GM12875 (cell line): ENCODE measurements at regions not wholly inside any gene's neighbourhood (a gene's known extent, or its start where the extent isn't known, plus 50 kb on each side); places are given as distances from the start of the nearest gene placed in this dataset.

Source experiments
- H3K4me3 ChIP-seq: one replicate; pipeline ENCODE4 v1.5.1; 2011; ENCODE audit warnings: low read depth, low read length, control low read depth
- CTCF ChIP-seq: IDR thresholded peaks from 2 replicates; pipeline ENCODE4 v1.5.1; 2011; ENCODE audit warnings: low read depth, mild to moderate bottlenecking, control low read depth, inconsistent platforms, low read length, moderate library complexity, borderline replicate concordance; ENCODE audit not compliant: insufficient read depth

DNA sequence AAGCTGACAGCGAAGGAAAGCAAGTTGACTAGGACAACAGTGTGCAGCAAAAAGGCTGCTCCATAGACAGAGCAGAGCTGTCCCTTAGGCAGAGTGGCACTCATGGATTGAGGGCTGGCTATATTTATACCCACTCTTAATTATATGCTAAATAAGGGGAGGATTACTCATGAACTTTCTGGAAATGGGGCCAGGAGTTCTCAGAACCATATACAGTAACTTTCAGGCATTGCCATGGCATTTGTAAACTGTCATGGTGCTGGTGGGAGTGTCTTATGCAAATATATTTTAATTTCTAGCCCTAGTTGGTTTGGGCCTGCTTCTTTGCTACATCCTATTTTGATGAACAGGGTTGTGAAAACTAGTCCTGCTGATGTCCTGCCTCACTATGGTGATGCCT is 279.5 kb upstream of the MGAT5 start:
- no peak for TF ChIP-seq CTCF
- H3K4me3 ChIP-seq = no peak overlapping the region

- no peak for TF ChIP-seq CTCF
- H3K4me3 ChIP-seq = no peak overlapping the region
Measured at GRCh38 chr2:133975135-133975534, 278.7 kb upstream of the MGAT5 start.

DNA sequence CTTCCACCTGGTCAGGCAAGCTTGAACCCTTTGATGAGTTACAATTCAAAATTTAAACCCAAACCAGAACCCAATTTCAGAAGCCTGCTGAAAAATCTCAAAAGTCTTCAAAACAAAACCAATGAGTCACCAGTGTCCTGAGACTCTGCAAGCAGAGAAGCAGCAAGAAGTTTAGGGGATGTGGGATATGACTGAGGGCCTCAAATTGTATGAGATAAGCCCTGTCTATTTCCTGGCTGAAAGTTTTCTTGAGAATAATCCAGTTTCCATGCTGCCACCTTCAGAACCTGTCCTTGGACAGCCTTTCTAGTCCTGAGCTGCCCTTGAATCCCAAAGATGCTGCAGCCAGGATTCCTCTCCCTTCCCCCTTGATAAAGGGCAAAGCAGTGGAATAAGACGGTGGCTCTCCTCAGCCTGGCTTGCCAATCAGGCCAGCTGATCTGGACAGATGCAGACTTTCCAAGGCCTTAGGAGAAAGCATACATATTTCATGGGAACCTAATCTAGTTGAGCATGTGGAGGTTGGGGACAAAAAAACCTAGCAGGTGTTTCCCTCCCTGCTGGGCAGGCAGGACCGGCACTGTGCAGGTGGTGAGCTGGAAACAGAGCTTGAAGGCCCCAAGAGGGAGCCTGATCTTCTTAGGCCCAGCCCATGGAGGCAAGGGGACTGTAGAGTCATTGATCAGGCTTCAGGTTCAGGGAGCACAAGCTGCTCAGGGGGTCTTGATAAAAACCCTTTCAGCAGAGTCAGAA is 278.0 kb upstream of the MGAT5 start:
- no peak overlapping the region for H3K4me3 ChIP-seq
- TF ChIP-seq CTCF = no peak

- H3K4me3 ChIP-seq = no peak overlapping the region
- no peak for TF ChIP-seq CTCF
Measured at GRCh38 chr2:133976659-133977058, 277.2 kb upstream of the MGAT5 start.

- no peak overlapping the region for H3K4me3 ChIP-seq
- no peak for TF ChIP-seq CTCF
Measured at GRCh38 chr2:133977405-133977804, 276.5 kb upstream of the MGAT5 start.

DNA sequence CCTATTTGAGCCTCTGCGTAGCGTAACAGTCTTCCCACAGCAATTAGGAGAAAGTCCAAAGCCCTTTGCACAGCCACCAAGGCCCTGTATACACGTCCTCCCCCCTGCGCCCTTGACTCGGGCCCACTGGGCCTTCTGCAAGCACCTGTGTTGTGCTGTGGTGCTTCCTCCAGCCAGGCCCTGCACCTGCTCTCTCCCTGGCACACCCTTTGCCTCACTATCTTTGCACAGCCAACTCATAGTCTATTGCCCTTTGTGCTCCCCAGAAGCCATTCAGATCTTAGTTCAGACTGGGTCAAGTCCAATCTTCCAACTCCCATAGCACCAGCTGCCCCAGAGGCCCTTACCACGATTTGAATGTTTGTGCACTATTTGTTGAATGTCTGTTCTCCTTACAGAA is 271.6 kb upstream of the MGAT5 start:
- no peak overlapping the region for H3K4me3 ChIP-seq
- no peak for TF ChIP-seq CTCF

DNA sequence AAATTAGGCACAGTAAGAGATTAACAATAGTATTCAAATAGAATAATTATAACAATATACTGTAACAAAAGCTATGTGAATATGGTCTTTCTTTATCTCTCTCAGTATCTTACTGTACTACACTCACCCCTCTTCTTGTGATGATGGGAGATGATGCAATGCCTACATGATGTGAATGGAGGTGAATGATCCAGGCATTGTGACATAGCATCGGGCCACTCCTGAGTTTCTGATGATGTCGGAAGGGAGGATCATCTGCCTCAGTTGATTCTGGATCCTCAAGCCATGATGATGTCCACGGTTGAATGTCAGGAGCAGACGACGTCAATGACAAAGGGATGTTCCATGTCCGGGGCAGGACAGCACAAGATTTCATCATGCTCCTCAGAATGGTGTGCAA is 268.3 kb upstream of the MGAT5 start:
- TF ChIP-seq CTCF = no peak
- no peak overlapping the region for H3K4me3 ChIP-seq
